Renal pelvis (tissue), 1 donor: ENCODE measurements at regions not wholly inside any gene's neighbourhood (a gene's known extent, or its start where the extent isn't known, plus 50 kb on each side); places are given as distances from the start of the nearest gene placed in this dataset.
"Not testable (repeated sequence)": the region's sequence is repeated elsewhere in the genome, so short reads cannot be mapped to it uniquely, and the experiment has no call there.

Source experiments
- DNase-seq: peaks from one replicate; pipeline ENCODE4 v3.0.0-alpha.2; 2013

- DNase-seq: no peak
Observed at GRCh38 chr1:70674941-70675685, 264.0 kb downstream of the CTH start.

- DNase-seq: no peak
Observed at GRCh38 chr1:70675737-70676156, 264.7 kb downstream of the CTH start.

GRCh38 chr1:70685300-70686286 lies 274.5 kb downstream of the CTH start:
- peak; percentile 37 for DNase-seq

GRCh38 chr1:70688580-70688979 lies 277.5 kb downstream of the CTH start:
- no peak for DNase-seq

- DNase-seq: peak; percentile 11
Observed at GRCh38 chr1:70706381-70707037, 295.4 kb downstream of the CTH start.

- peak; percentile 15 for DNase-seq
Observed at GRCh38 chr1:70707214-70707613, 296.1 kb downstream of the CTH start.

- DNase-seq: no peak
Observed at GRCh38 chr1:70714149-70714548, 303.1 kb downstream of the CTH start.

GRCh38 chr1:70717211-70717610 lies 306.1 kb downstream of the CTH start:
- DNase-seq: no peak

- no peak for DNase-seq
Observed at GRCh38 chr1:70717656-70718055, 306.6 kb downstream of the CTH start.

- DNase-seq: no peak
Observed at GRCh38 chr1:70718086-70718630, 307.1 kb downstream of the CTH start.

GRCh38 chr1:70719154-70719553 lies 308.1 kb downstream of the CTH start:
- no peak for DNase-seq

GRCh38 chr1:70720109-70720508 lies 309.0 kb downstream of the CTH start:
- DNase-seq: no peak

GRCh38 chr1:70720521-70720920 lies 309.5 kb downstream of the CTH start:
- DNase-seq: no peak

- DNase-seq: no peak
Observed at GRCh38 chr1:70727886-70728489, 316.9 kb downstream of the CTH start.

GRCh38 chr1:70736518-70736917 lies 311.1 kb downstream of the PTGER3 start:
- DNase-seq: not testable (repeated sequence)

GRCh38 chr1:70737125-70737524 lies 310.5 kb downstream of the PTGER3 start:
- no peak for DNase-seq

- no peak for DNase-seq
Observed at GRCh38 chr1:70738624-70739023, 309.0 kb downstream of the PTGER3 start.

- DNase-seq: no peak
Observed at GRCh38 chr1:70745199-70745598, 302.4 kb downstream of the PTGER3 start.

GRCh38 chr1:70746062-70746461 lies 301.6 kb downstream of the PTGER3 start:
- DNase-seq: not testable (repeated sequence)

- DNase-seq: not testable (repeated sequence)
Observed at GRCh38 chr1:70747123-70747522, 300.5 kb downstream of the PTGER3 start.

- DNase-seq: not testable (repeated sequence)
Observed at GRCh38 chr1:70751676-70752287, 295.8 kb downstream of the PTGER3 start.
